ENCODE measurements at regions not wholly inside any gene's neighbourhood (a gene's known extent, or its start where the extent isn't known, plus 50 kb on each side); places are given as distances from the start of the nearest gene placed in this dataset.
"Not testable (repeated sequence)": the region's sequence is repeated elsewhere in the genome, so short reads cannot be mapped to it uniquely, and the experiment has no call there.

DNA sequence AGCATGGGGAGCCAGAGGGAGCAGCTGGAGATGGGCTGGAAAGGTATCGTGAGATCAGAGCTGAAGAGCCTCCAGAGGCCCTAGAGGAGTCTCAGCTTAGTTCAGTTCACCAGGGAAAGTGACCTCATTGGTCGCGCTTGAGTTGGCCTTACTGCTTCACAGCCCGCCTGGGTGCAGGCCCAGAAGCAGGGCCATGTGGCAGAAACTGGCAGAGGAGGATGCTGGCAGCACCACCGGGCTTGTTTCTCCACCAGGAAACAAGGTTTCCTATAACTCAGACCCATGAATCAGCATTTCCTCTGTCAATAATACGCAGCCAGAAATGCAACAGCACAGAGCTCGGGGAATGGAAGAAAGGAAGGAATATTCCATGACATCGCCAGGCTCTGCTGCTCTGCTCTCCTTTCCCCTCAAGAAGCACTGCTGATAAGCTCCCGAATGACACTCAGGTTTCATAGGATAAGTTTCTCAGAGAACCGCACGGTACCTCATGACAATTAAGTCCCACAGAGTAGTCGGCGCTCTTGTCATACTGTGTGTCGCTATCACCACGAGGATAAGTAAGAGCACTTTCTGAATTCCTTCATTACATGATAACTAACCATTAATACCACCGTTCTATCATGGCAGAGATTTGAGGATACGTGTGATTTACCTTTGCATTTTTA lies 147.1 kb upstream of the LPP start:
- no peak for DNase-seq

DNA sequence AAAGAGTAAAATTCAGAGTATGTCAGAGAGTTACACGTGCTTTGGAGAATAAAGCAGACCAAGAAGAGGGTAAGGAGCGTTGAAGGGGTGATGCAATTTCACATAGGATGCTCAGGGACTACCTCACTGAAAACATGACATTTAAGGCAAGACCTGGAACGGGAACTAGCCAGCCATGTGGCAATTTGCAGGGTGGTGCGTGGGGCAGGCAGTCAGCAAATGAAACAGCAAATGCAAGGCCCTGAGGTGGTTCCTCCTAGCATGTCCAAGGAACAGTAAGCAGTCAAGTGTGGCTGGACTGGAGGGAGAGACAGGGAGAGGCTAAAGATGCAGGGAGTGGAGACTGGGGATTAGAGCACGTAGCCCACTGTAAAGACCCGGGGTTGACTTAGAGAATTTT lies 146.1 kb upstream of the LPP start:
- no peak for DNase-seq

DNA sequence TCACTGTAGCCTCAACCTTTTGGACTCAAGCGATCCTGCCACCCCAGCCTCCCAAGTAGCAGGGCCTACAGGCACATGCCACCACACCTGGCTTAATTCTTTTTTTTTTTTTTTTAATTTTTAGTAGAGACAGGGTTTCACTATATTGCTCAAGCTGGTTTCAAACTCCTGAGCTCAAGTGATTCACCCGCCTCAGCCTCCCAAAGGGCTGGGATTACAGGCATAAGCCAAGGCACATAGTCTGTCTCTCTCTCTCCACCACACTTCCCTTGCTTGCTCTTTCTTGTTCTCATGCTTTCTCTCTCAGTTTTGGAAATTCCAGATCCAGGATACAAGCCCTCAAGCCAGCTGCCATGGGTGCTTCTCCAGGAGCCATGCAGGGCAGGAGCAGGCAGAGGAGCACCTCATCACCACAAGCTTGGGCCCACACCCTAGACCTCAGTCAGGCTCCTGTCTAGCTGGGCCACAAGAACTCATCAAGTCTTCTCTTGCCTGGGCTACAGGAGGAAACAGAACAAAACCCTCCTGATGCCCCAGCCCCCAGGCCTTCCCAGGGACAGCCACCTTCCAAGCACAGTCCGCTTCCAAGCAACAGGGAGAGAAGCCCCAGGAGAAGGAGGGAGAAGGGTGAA lies 145.3 kb upstream of the LPP start:
- no peak for DNase-seq

DNA sequence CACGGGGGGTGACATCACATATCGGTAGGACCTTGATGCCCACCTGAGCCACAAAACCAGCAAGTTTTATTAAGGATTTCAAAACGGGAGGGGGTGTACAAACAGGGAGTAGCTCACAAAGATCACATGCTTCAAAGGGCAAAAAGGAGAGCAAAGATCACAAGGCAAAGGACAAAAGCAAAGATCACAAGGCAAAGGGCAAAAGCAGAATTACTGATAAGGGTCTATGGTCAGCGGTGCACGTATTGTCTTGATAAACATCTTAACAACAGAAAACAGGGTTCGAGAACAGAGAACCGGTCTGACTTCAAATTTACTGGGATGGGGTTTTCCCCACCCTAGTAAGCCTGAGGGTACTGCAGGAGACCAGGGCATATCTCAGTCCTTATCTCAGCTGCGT lies 143.5 kb upstream of the LPP start:
- no peak for DNase-seq

DNA sequence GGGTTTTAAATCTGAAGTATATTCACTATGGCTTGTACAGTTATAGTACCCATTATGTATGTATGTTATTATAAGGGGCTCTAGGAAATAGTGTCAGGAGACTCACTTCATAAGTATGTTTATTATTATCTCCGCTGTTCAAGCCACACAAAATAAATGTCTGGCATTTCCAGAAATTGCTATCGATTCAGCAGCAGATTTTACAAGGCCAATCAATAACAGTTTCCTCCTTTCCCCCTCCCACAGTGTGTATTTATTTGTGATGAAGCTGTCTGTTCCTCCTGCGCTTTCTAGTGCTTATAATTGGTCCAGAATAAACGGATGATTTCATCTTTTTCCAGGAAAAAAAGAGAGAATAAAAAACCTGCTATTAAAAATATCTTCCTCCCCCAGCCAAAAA lies 134.2 kb upstream of the LPP start:
- no peak for DNase-seq

DNA sequence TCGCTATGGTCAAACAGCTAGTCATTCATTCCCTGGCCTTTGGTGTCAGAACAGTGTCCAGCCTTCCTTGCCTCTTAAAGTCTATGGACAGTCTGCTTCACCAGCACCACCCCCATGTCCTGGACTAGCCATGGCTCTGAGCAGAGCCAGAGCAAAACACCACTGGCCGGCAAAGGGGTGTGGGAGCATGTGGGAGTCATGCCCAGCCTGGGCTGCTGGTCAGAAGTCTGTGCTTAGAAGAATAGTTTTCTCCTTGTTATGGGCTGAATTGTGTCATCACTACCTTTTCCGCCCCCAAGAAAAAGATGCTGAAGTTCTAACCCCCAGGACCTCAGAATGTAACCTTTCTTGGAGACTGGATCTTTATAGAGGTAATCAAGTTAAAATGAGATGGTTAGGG lies 132.9 kb upstream of the LPP start:
- no peak for DNase-seq

DNA sequence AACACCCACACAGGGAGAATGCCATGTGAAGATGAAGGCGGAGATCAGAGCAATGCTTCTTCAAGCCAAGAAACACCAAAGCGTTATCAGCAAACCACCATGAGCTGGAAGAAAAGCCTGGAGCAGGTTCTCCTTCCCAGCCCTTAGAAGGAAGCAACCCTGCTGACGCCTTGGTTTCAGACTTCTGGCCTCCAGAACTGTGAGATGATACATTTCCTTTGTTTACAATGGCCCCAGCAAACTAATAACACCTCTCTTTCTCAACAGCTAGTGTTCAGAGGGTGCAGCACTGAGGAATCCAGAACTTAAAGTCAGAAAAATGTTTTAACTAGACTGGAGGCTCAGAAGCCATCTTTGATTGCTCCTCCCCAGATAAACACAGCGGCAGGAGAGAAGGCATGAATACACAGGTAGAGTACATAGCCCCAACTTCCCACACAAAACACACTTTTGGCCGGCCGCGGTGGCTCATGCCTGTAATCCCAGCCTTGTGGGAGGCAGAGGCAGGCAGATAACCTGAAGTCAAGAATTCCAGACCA lies 132.4 kb upstream of the LPP start:
- DNase-seq, result no peak

DNA sequence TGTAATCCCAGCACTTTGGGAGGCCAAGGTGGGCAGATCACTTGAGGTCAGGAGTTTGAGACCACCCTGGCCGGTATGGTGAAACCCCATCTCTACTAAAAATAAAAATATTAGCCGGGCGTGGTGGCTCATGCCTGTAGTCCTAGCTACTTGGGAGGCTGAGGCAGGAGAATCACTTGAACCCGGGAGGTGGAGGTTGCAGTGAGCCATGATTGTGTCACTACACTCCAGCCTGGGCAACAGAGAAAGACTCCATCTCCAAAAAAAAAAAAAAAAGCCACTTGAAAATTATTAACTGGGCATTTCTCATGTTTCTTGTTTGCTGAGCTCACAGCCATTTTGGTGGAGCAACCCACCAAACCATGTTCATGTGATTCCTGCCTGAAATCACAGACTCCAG lies 131.1 kb upstream of the LPP start:
- DNase-seq, result not testable (repeated sequence)

DNA sequence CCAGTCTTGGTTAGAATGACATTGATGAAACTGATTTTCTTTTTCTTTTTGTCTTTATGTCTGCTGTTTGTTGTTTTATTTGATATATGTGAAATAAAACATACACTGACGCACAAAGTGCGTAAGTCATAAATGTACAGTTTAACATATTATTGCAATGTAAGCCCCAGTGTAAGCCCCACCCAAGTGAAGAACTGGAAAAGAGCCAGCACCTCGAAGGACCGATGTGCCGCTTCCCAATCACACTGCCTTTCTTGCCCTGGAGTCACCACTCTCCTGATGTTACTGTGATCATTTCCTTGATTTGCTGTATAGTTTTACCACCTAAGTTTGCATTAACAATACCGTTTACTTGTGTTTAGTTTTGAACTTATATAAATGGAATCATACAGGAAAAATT lies 128.4 kb upstream of the LPP start:
- no peak for DNase-seq

DNA sequence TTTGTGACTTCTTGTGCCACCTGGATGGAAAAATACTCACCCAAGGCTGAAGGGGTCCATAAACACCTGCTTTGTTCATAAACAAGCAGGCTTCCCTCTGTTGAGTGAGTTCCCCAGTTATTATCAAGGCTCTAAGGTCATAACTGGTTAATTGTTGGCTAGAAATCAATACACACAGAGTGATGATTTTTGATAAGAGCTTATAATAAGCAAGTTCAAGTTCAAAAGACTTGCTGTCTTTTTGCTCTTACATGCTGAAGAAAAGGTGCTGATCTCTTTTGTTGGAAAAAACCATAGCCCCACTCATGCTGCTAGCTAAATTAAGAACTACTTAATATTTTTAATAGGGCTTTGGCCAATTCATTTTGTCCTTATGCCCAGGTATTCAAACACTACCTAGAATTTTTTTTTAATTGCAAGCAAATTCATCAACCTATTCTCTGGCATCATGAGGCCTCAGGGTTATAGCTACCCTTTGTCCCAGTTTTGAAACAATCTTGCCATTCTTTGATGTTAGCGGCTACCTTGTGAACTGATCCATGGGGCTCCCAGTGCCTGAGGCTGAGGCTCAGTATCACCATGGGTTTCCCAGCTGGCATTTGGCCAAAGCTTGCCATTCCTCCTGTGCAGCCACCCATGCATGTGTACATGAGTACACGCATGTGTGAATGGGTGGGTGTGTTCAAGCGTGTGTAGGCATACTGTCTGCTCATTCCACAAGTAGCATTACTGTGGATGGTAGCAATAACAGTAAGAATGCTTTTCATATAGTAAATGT lies 127.6 kb upstream of the LPP start:
- DNase-seq, result no peak

DNA sequence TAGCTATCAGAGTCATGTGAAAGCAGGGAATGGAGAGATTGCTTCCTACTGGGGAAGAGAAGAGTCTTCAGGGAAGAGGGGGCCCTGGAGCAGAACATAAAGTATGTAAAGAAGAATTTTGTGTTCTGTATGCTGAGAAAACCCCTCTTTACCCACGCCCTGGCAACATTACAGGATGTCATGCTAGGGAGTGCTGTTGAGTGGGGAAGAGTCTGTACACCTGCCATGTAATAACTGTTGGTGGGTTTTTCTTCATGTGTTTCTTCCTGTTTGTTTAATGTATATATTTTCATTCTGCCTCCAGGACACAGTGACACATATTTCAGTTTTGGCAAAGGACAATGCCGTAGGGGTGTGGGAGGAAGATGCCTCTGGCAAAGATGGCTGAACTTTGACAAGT lies 122.8 kb upstream of the LPP start:
- DNase-seq, result no peak

DNA sequence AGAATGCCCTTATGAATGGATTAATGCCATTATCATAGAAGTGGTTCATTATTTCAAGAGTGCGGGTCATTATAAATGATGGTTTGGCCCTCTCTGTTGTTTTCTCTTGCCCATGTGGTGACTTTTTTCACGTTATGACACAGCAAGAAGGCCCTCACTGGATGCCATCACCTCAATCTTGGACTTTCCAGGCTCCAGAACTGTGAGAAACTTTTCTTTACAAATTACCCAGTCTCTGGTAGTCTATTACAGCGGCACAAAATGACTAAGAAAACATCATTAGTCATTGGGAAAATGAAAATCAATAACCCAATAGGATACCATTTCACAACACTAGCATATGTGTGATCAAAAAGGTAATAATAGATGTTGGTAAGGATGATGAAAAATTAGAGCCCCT lies 119.0 kb upstream of the LPP start:
- DNase-seq, result no peak

DNA sequence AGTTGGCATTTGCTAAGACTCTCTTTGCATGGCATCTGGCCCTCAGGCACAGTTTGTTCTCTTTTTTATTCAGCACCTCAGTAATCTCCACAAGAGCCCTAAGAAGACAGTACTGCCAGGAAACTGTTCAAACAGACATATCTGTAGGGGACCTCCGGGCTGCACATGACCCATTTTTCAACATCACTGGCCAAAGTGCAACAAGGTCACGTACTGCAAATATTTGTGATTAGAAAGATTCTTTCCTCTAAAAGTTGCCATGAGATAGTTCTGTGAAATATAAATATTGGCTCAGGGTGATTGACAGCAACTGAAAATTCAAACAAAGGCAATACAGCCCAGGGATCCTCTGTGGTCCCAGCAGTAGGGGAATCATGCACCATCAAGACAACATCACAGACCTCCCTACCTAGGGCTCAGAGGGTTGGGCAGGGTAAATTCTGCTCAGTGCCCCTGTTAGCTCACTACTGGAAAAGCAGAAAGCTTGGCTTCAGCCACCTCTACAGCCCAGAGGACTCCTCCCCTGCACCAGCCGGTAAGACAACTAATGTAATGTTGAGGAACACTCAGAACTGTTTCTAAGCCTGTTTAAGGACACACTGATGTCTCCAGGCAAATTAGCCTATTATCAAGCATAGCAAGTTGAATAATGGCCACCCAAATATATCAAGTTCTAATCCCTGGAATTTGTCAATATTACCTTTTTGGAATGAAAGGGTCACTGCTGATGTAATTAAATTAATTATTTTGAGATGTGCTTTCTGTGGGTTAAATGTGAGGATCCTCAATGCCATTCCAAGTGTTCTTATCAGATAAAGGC lies 117.4 kb upstream of the LPP start:
- no peak for DNase-seq

DNA sequence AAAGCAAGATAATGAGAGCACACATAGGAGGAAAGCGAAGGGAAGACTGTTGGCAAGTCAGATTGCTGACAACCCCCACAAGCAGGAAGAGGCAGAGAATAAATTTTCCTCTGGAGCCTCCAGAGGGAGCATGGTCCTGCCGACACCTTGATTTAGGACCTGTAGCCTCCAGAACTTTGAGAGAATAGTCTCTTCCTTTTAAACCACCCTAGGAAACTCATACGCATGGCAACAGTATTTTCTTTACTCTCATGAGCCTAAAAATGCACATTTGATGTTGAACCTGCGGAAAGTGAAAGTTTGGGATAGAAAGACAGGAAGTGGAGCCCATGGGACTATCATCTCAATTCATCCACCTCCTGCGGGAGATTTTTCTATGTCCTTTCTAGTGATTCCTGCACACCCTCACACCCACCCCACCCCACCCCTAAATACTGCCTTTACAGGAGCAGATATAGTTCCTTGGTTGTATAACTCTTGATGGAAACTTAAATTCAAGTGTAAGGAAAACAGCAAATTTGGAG lies 116.7 kb upstream of the LPP start:
- no peak for DNase-seq

DNA sequence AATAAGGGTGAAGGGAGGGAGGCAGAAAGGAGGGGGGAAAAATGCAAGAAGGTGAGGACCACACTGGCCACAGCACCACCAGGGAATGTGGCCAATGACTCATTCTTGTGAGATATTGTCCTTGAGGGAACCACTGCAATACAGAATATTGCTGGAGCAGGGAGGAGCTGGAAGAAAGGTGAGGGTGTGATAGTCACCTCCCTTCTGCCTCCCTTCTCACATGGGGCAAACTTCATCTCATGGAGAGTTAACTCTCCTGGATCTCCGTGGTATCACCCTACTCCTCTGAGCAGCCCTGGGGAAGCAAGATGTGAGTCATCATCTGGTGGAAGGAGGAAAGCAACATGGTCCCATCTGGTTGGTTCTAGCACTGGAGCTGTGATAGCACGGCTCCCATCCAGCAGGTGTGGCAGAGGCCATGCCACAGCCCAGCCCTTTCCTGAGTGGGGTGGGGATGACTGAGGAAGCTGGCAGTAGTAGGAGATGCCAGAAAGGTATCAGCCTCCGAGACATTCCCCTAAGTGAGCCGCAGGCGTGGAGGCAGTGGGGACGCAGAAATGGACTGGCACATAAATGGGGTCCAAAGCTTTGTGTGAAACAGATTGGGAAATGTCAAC lies 115.9 kb upstream of the LPP start:
- DNase-seq, result no peak

DNA sequence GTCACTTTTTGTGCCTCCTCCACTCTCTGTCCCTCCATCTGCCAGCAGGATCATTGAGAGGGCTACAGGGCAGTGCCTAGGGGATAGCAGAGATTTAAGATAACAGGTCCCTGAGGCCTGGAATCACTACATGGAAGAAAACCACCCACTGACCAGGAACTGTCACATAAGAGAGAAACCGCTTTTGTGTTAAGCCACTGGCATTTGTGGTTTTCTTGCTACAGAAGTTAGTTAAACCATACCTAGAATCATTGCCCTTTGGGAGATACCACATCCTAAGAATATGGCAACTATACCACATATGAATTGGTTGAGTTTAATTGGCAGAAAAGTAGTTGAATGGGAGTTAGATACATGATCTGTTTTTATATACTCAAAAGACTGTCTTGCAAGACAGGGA lies 112.8 kb upstream of the LPP start:
- no peak for DNase-seq

DNA sequence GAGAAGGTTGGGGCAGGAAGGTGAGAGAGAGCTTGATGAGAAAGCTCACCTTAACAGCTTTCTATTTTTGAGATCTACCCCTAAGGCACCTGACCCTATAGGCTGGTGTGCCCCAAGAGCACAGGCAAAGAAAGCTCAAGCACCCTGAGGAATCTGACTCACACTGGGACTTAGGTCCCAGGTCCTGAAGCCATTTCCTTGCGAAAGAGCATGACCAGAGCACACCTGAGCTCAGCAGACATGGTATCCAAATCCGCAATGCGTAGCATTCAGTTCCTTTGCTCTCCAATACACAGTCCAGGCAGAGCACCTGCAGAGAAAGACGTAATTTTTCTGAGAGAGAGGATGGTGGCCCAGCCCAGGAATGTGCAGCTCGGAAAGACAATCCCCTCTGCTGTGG lies 112.1 kb upstream of the LPP start:
- DNase-seq, result no peak

DNA sequence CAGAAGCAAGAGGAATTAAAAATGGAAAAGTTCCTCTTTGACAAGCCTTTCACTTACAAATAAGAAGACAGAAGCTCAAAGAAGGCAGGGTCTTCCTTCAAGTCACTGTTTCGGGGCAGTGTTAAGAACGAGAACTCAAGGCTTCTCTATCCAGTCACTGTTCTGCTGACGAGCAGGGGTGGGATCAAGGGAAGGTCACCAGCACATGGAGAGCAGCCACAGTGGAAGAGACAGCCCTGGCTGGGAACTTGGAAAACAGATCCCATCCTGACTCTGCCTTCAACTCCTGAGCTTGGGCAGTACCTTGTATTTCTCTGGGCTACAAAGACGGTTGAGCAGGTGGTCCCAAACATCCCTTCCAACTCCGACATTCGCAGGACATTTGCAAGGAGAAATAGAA lies 111.5 kb upstream of the LPP start:
- DNase-seq, result no peak

DNA sequence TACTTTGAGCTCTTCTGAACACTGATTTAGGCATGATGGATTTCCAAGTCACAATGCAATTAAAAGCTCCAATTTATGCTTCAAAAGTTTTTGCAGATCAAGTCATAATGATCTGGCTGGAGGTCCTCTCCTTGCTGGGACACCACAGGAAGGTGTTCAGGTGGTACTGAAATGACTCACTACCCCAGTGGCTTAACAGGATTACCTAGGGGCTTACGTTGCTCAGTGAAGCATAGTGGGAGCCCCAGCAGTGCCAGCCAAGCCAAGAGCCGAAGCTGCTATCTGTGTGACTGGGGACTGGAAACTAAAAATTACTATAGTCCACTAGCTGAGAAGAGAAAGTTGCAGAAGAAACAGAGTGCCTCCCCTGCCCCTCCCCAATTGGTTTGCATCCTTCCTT lies 110.1 kb upstream of the LPP start:
- no peak for DNase-seq

DNA sequence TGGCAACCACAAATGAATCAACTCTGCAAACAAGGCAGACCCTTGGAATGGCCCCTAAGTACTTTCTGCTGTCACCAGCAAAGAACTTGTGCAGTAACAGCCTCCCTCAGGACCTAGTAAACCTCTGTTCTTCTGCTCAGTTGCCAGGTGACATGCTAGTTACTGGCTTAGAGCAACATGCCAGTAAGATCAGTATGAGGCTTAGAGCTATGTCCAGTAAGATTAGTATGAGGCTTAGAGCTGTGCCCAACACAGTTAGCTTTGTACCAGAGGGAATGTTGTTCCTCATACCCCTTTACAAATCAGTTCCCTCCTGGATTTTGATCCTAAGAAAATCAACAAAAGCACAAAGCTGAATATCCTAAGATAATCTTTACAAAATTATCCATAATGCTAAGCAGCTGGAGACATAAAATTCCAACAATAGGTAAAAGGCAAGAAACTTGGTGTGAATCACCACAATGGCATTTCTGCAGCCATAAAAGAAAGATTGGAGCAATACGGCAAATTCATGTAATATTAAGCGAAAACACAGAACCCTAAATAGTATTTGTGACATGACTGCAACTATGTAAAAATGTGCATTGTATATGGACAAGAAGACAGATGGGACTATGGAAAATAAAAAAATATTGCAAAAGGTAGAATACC lies 107.3 kb upstream of the LPP start:
- no peak for DNase-seq

DNA sequence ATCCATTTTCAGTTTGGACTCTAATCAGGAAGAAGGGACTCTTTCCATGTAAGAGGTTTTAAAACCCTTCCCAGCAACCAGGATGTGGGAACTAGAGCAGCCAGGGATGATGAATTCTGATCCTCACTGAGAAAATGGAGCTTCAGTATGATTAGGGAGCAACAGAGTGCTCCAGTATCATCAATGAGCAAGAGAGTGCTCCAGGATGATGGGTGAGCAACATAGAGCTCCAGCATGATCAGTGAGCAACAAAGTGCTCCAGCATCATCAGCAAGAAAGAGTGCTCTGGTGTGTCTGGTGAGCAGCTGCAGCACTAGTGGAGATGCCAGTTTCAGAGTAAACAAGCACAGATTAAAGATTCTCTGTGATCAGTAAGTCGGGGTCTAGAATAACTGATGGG lies 106.4 kb upstream of the LPP start:
- no peak for DNase-seq

All from activated naive CD4-positive, alpha-beta T cell (primary cell).